ENCODE measurements at regions not wholly inside any gene's neighbourhood (a gene's known extent, or its start where the extent isn't known, plus 50 kb on each side); places are given as distances from the start of the nearest gene placed in this dataset.

- ATAC-seq (no peak), FAIRE-seq (no peak), DNase-seq (no peak)
- Histone ChIP-seq H3K9me3 (no peaks in the 10 kb centered on the region), H3K27me3 (no peaks in the 10 kb centered on the region), H3K4me3 (no peak overlapping the region), H3K4me1 (peaks cover 0 to 11% (median 0%) of the 10 kb centered on the region in 3 donors), H3K27ac (no peak overlapping the region), H3K36me3 (no peaks in the 10 kb centered on the region)
- intact Hi-C loops (cut with DNase I): no loop called here
- 97% methylated on average over 4 of the region's 4 CpGs for WGBS, 2 donors
- TF ChIP-seq, protein P1, sequence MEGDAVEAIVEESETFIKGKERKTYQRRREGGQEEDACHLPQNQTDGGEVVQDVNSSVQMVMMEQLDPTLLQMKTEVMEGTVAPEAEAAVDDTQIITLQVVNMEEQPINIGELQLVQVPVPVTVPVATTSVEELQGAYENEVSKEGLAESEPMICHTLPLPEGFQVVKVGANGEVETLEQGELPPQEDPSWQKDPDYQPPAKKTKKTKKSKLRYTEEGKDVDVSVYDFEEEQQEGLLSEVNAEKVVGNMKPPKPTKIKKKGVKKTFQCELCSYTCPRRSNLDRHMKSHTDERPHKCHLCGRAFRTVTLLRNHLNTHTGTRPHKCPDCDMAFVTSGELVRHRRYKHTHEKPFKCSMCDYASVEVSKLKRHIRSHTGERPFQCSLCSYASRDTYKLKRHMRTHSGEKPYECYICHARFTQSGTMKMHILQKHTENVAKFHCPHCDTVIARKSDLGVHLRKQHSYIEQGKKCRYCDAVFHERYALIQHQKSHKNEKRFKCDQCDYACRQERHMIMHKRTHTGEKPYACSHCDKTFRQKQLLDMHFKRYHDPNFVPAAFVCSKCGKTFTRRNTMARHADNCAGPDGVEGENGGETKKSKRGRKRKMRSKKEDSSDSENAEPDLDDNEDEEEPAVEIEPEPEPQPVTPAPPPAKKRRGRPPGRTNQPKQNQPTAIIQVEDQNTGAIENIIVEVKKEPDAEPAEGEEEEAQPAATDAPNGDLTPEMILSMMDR (IDR thresholded peaks at IDR 0.05): no peak
These were observed 277.4 kb downstream of the ARL4A start for GRCh38 chr7:12964836-12965235.

- H3K36me3 ChIP-seq: no peaks in the 10 kb centered on the region
- no peak overlapping the region for H3K4me3 ChIP-seq
- 33 to 34% methylated on average over 2 of the region's 2 CpGs for WGBS, 2 donors
- no peak for DNase-seq
- H3K27me3 ChIP-seq: no peaks in the 10 kb centered on the region
- FAIRE-seq: no peak
- TF ChIP-seq, protein P1 (IDR thresholded peaks at IDR 0.05): no peak
- H3K4me1 ChIP-seq: peaks cover 0 to 11% (median 0%) of the 10 kb centered on the region in 3 donors
- peak in 3 of 4 donors; percentile 72 to 77 (median 75) for ATAC-seq
- intact Hi-C loops (cut with DNase I): no loop called here
- no peak overlapping the region for H3K27ac ChIP-seq
- no peaks in the 10 kb centered on the region for H3K9me3 ChIP-seq
These were observed 278.3 kb downstream of the ARL4A start for GRCh38 chr7:12965767-12966166.

GRCh38 chr7:12967322-12967721, 279.9 kb downstream of the ARL4A start:
- H3K36me3 ChIP-seq: no peaks in the 10 kb centered on the region
- no peak for DNase-seq
- H3K9me3 ChIP-seq: no peaks in the 10 kb centered on the region
- ATAC-seq: no peak
- WGBS, 2 donors: 57 to 65% methylated on average over 3 of the region's 3 CpGs
- intact Hi-C loops (cut with DNase I): no loop called here
- H3K27ac ChIP-seq: no peak overlapping the region
- peaks cover 0 to 11% (median 0%) of the 10 kb centered on the region in 3 donors for H3K4me1 ChIP-seq
- no peak overlapping the region for H3K4me3 ChIP-seq
- H3K27me3 ChIP-seq: no peaks in the 10 kb centered on the region
- TF ChIP-seq, protein P1 (IDR thresholded peaks at IDR 0.05): no peak
- no peak for FAIRE-seq

GRCh38 chr7:12968836-12969422, 281.5 kb downstream of the ARL4A start:
- Histone ChIP-seq H3K27ac (no peak overlapping the region), H3K27me3 (no peaks in the 10 kb centered on the region), H3K9me3 (no peaks in the 10 kb centered on the region), H3K4me1 (peaks cover 0 to 11% (median 0%) of the 10 kb centered on the region in 3 donors), H3K36me3 (no peaks in the 10 kb centered on the region), H3K4me3 (no peak overlapping the region)
- whole genome bisulfite sequencing, 2 donors: 61 to 66% methylated on average over 4 of the region's 4 CpGs
- FAIRE-seq (no peak), ATAC-seq (peak in 1 of 4 donors; percentile 64), DNase-seq (no peak)
- intact Hi-C loops (cut with DNase I): no loop called here
- TF ChIP-seq, protein P1 (IDR thresholded peaks at IDR 0.05): no peak

- Histone ChIP-seq H3K27me3 (no peaks in the 10 kb centered on the region), H3K27ac (no peak overlapping the region), H3K36me3 (no peaks in the 10 kb centered on the region), H3K4me3 (no peak overlapping the region), H3K4me1 (peaks cover 0 to 7% (median 0%) of the 10 kb centered on the region in 3 donors), H3K9me3 (no peaks in the 10 kb centered on the region)
- DNase-seq: no peak
- intact Hi-C loops (cut with DNase I): no loop called here
- no peak for ATAC-seq
- FAIRE-seq: no peak
- WGBS, 2 donors: 90% methylated on average over 2 of the region's 2 CpGs
- TF ChIP-seq, protein P1 (IDR thresholded peaks at IDR 0.05): no peak
These were observed 283.2 kb downstream of the ARL4A start for GRCh38 chr7:12970626-12971025.
